CD4-positive, alpha-beta T cell (primary cell): ENCODE measurements at regions not wholly inside any gene's neighbourhood (a gene's known extent, or its start where the extent isn't known, plus 50 kb on each side); places are given as distances from the start of the nearest gene placed in this dataset.

Experiments used
- ATAC-seq: fragments of 200-7000 bp; cut with Tn5 transposase; one replicate; pipeline ENCODE4 v1.10.0; 2022; ENCODE audit warnings: mild to moderate bottlenecking; ENCODE audit not compliant: poor library complexity
- CTCF ChIA-PET: fragments of 350-600 bp; sonication (Branson Sonifier 250); formaldehyde crosslinking; loops from one replicate; lab custom pipeline; 2021; ENCODE audit warnings: antibody characterized with exemption, inconsistent platforms; lab: Charles Lee
- POLR2A ChIA-PET: fragments of 350-600 bp; sonication (Branson Sonifier 250); formaldehyde crosslinking; loops from one replicate; lab custom pipeline; 2021; ENCODE audit warnings: antibody characterized with exemption, inconsistent platforms; lab: Charles Lee
- DNase-seq, 14 experiments: peaks; one replicate each; pipeline ENCODE4 v3.0.0-alpha.2; 2013 to 2020; ENCODE audit warnings: mixed read lengths in 2 of 14
- H3K27ac ChIP-seq, 2 donors: one replicate each; pipeline versions ENCODE4 v1.5.1 to v1.7.0; 2013; ENCODE audit warnings: low read length in 2 of 2, low read depth in 1 of 2, mild to moderate bottlenecking in 1 of 2
- H3K27me3 ChIP-seq, 2 experiments: 1 replicate in 1 of 2; 2 replicates in 1 of 2; pipeline versions ENCODE4 v1.6.1 to v1.7.0; 2013; ENCODE audit warnings: low read length in 2 of 2, control low read depth in 1 of 2, mild to moderate bottlenecking in 1 of 2, moderate library complexity in 1 of 2; ENCODE audit not compliant: insufficient read depth in 2 of 2, control insufficient read depth in 1 of 2
- H3K36me3 ChIP-seq: one replicate; pipeline ENCODE4 v1.6.1; 2013; ENCODE audit warnings: low read length, control low read depth; ENCODE audit not compliant: insufficient read depth
- H3K4me1 ChIP-seq: one replicate; pipeline ENCODE4 v1.6.1; 2013; ENCODE audit warnings: low read length, control low read depth; ENCODE audit not compliant: insufficient read depth
- H3K4me3 ChIP-seq: one replicate; pipeline ENCODE4 v1.5.1; 2013; ENCODE audit warnings: mild to moderate bottlenecking, low read length, moderate library complexity
- H3K9me3 ChIP-seq, 2 experiments: 1 replicate in 1 of 2; 2 replicates in 1 of 2; pipeline versions ENCODE4 v1.6.1 to v1.7.0; 2013; ENCODE audit warnings: low read length in 2 of 2, mild to moderate bottlenecking in 2 of 2, control low read depth in 1 of 2, moderate library complexity in 1 of 2; ENCODE audit not compliant: control insufficient read depth in 1 of 2, insufficient read depth in 1 of 2
- H3K27ac Mint-ChIP-seq: one replicate; pipeline ENCODE4 v1.8.0; 2020; ENCODE audit warnings: mixed read lengths
- H3K27me3 Mint-ChIP-seq: one replicate; pipeline ENCODE4 v1.8.0; 2021; ENCODE audit warnings: mixed read lengths
- H3K36me3 Mint-ChIP-seq: one replicate; pipeline ENCODE4 v1.8.0; 2021; ENCODE audit warnings: low read depth, mixed read lengths
- H3K4me1 Mint-ChIP-seq: one replicate; pipeline ENCODE4 v1.8.0; 2021; ENCODE audit warnings: low read depth, mixed read lengths
- H3K4me3 Mint-ChIP-seq: one replicate; pipeline ENCODE4 v1.8.0; 2020; ENCODE audit warnings: mild to moderate bottlenecking, mixed read lengths
- H3K9me3 Mint-ChIP-seq: one replicate; pipeline ENCODE4 v1.8.0; 2020; ENCODE audit warnings: mixed read lengths
- CTCF ChIP-seq: fragments of 200-600 bp; IDR thresholded peaks from one replicate; pipeline ENCODE4 v1.8.0; 2022; ENCODE audit warnings: antibody characterized with exemption, mild to moderate bottlenecking
- intact Hi-C, 2 experiments: fragments of 100-400 bp; cut with DNase I in 1 of 2; cut with micrococcal nuclease in 1 of 2; formaldehyde crosslinking; loops; one replicate each; pipeline versions ENCODE4 v1.15.1 to v1.9.0; 2023 to 2025; cut with DNase I, micrococcal nuclease

GRCh38 chr5:63310644-63311043, 651.6 kb downstream of the HTR1A start:
- Mint-ChIP-seq H3K4me1 (no peaks in the 10 kb centered on the region), H3K27me3 (no peaks in the 10 kb centered on the region), H3K9me3 (peaks cover 2% of the 10 kb centered on the region), H3K4me3 (no peak overlapping the region), H3K36me3 (no peaks in the 10 kb centered on the region), H3K27ac (no peak overlapping the region)
- CTCF ChIA-PET, result no interaction called here
- no peaks in the 10 kb centered on the region for H3K4me1 ChIP-seq
- no peaks in the 10 kb centered on the region for H3K36me3 ChIP-seq
- intact Hi-C loops, result no loop called here
- no peaks in the 10 kb centered on the region for H3K27me3 ChIP-seq
- POLR2A ChIA-PET, result no interaction called here
- no peaks in the 10 kb centered on the region for H3K9me3 ChIP-seq
- no peak overlapping the region for H3K4me3 ChIP-seq
- TF ChIP-seq CTCF, result no peak
- no peak for ATAC-seq
- DNase-seq, result no peak
- H3K27ac ChIP-seq, result no peak overlapping the region

- H3K9me3 Mint-ChIP-seq, result no peaks in the 10 kb centered on the region
- no peaks in the 10 kb centered on the region for H3K4me1 ChIP-seq
These were observed 655.3 kb downstream of the HTR1A start for GRCh38 chr5:63306909-63307308.

GRCh38 chr5:63293317-63293716, 668.9 kb downstream of the HTR1A start:
- no peaks in the 10 kb centered on the region for H3K4me1 Mint-ChIP-seq
- no peak for ATAC-seq
- Histone ChIP-seq H3K9me3 (no peaks in the 10 kb centered on the region), H3K4me3 (no peak overlapping the region), H3K27me3 (no peaks in the 10 kb centered on the region), H3K27ac (no peak overlapping the region), H3K4me1 (no peaks in the 10 kb centered on the region), H3K36me3 (no peaks in the 10 kb centered on the region)
- intact Hi-C loops, result no loop called here
- no peak for DNase-seq
- H3K4me3 Mint-ChIP-seq, result no peak overlapping the region
- TF ChIP-seq CTCF, result no peak
- H3K9me3 Mint-ChIP-seq, result no peaks in the 10 kb centered on the region
- H3K27me3 Mint-ChIP-seq, result no peaks in the 10 kb centered on the region
- ChIA-PET POLR2A (no interaction called here), CTCF (no interaction called here)
- H3K36me3 Mint-ChIP-seq, result no peaks in the 10 kb centered on the region
- no peak overlapping the region for H3K27ac Mint-ChIP-seq

More at GRCh38 chr5:63306909-63307308, 655.3 kb downstream of the HTR1A start:
- no peak for DNase-seq
- H3K27me3 ChIP-seq, result no peaks in the 10 kb centered on the region
- no peak for ATAC-seq
- TF ChIP-seq CTCF, result no peak
- H3K4me3 Mint-ChIP-seq, result no peak overlapping the region
- intact Hi-C loops, result no loop called here
- no peaks in the 10 kb centered on the region for H3K27me3 Mint-ChIP-seq
- no peak overlapping the region for H3K4me3 ChIP-seq
- H3K9me3 ChIP-seq, result no peaks in the 10 kb centered on the region
- no peaks in the 10 kb centered on the region for H3K36me3 ChIP-seq
- H3K27ac Mint-ChIP-seq, result no peak overlapping the region
- POLR2A ChIA-PET, result interaction anchor here (0.6 kb wide), 1 partner anchor 62 kb away, joined by 3 read pairs; no protein-coding TSS in a partner anchor
- no peaks in the 10 kb centered on the region for H3K4me1 Mint-ChIP-seq
- CTCF ChIA-PET, result no interaction called here
- H3K27ac ChIP-seq, result no peak overlapping the region
- H3K36me3 Mint-ChIP-seq, result no peaks in the 10 kb centered on the region
